GM19035 (cell line): ENCODE measurements at regions not wholly inside any gene's neighbourhood (a gene's known extent, or its start where the extent isn't known, plus 50 kb on each side); places are given as distances from the start of the nearest gene placed in this dataset.

Source experiments
- ATAC-seq: cut with Tn5 transposase; IDR thresholded peaks from one replicate; pipeline ENCODE4 v1.9.1; 2021; ENCODE audit not compliant: unreplicated experiment

- no peak for ATAC-seq
Observed at GRCh38 chr4:10773010-10773409, 88.4 kb upstream of the CLNK start.

GRCh38 chr4:10765386-10765785, 80.8 kb upstream of the CLNK start:
- no peak for ATAC-seq

- ATAC-seq: no peak
Observed at GRCh38 chr4:10762561-10762960, 78.0 kb upstream of the CLNK start.

GRCh38 chr4:10761903-10762302, 77.3 kb upstream of the CLNK start:
- ATAC-seq: no peak

- no peak for ATAC-seq
Observed at GRCh38 chr4:10760086-10760485, 75.5 kb upstream of the CLNK start.

GRCh38 chr4:10758906-10759305, 74.3 kb upstream of the CLNK start:
- no peak for ATAC-seq

GRCh38 chr4:10753856-10754402, 69.4 kb upstream of the CLNK start:
- no peak for ATAC-seq

GRCh38 chr4:10753336-10753735, 68.8 kb upstream of the CLNK start:
- ATAC-seq: no peak

- no peak for ATAC-seq
Observed at GRCh38 chr4:10750714-10751113, 66.1 kb upstream of the CLNK start.

GRCh38 chr4:10747186-10747585, 62.6 kb upstream of the CLNK start:
- peak; percentile 56 for ATAC-seq

- no peak for ATAC-seq
Observed at GRCh38 chr4:10746371-10747171, 62.0 kb upstream of the CLNK start.

- ATAC-seq: peak; percentile 54
Observed at GRCh38 chr4:10743357-10743756, 58.8 kb upstream of the CLNK start.

GRCh38 chr4:10741961-10742699, 57.6 kb upstream of the CLNK start:
- ATAC-seq: peak; percentile 40

GRCh38 chr4:10740891-10741620, 56.5 kb upstream of the CLNK start:
- no peak for ATAC-seq

- ATAC-seq: no peak
Observed at GRCh38 chr4:10740251-10740650, 55.7 kb upstream of the CLNK start.

- ATAC-seq: no peak
Observed at GRCh38 chr4:10738826-10739489, 54.4 kb upstream of the CLNK start.

GRCh38 chr4:10737337-10737736, 52.8 kb upstream of the CLNK start:
- ATAC-seq: no peak

- ATAC-seq: no peak
Observed at GRCh38 chr4:10736895-10737294, 52.3 kb upstream of the CLNK start.

- ATAC-seq: no peak
Observed at GRCh38 chr4:10736266-10736665, 51.7 kb upstream of the CLNK start.

GRCh38 chr4:10734697-10735096, 50.1 kb upstream of the CLNK start:
- ATAC-seq: no peak
